ENCODE measurements at regions not wholly inside any gene's neighbourhood (a gene's known extent, or its start where the extent isn't known, plus 50 kb on each side); places are given as distances from the start of the nearest gene placed in this dataset.
"Not testable (repeated sequence)": the region's sequence is repeated elsewhere in the genome, so short reads cannot be mapped to it uniquely, and the experiment has no call there.

DNA sequence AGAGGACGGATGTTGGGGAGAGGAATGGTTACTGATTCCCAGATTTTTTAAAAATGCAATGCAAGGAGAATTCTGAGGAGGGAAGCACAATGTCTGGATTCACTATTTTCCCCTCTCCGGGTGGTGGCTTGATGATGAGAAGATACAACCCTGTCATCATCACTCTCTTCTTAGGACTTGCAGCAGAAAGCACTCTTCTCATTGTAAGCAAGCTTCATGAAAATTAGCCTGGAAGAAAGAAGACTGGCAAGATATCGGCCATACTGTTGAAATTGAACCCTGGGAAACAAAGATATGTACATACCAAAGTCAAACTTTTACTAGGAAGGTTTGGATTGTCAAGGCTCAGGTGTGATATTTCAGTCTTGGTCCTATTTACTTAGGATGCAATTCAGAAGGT is 195.7 kb downstream of the EDN1 start:
- H3K9me3 ChIP-seq (ENCODE audit: low read depth, low read length): no peaks in the 10 kb centered on the region
- peaks cover 8% of the 10 kb centered on the region for H3K4me1 ChIP-seq (ENCODE audit: insufficient read depth, low read length)
- no peaks in the 10 kb centered on the region for H3K27me3 ChIP-seq (ENCODE audit: insufficient read depth, low read length)
- no peak overlapping the region for H3K4me3 ChIP-seq (ENCODE audit: low read length)

DNA sequence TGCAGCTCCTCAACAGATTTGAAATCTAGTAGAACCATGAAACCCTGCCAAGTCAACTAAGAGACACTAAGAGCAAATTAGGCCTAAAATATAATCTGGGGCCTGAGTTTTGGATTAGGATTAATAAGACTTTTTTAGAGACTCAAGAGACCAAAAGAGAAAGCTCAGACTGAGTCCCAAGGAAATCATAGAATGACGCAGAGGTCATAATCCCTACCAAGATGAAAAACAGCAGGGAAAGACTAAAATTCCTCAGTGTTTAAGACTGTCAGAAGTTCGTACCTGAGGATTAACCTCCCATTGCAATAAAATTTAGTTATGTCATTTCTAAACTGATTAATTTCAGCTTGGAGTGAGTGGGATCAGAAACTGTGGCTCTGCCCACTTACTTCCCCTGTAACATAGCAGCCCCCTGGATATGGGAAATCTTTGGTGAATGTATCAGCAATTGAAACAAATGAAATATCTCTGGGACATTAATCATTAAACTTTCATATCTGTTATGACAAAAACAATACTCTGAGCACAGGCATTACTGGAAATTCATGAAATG is 200.3 kb downstream of the EDN1 start:
- Histone ChIP-seq H3K4me3 (ENCODE audit: low read length) (no peak overlapping the region), H3K4me1 (ENCODE audit: insufficient read depth, low read length) (no peaks in the 10 kb centered on the region), H3K27me3 (ENCODE audit: insufficient read depth, low read length) (no peaks in the 10 kb centered on the region), H3K9me3 (ENCODE audit: low read depth, low read length) (no peaks in the 10 kb centered on the region)

DNA sequence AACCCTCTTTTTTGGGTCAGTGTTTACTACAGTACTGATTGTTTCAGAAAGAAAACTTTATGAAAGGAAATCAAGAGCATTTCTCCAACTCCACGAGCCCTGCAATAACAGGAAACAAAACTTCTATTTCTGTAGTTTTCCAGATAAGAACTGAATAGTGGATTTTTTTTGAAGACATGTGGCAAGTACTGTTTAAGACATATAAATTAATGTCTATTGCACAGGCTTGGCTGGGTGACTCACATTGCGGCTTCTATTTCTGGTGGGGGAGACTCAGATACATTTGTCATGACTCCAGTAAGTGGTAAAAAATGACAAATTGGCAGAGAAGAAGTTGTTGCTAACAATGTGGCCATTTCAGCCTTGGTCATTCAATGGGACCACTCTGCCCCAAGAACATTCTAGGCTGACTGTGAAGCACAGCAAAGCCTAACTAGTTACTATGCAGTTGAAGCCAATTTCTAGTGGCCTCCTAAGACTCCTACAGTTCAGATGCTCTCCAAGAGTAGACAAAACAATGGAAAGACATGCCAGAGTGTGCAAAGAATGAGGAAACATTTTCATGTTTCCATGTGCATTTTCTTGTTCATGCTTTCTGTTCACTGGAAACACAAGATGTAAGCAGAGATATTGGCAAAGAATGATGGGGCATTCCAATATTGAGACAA is 200.9 kb downstream of the EDN1 start:
- Histone ChIP-seq H3K4me1 (ENCODE audit: insufficient read depth, low read length) (no peaks in the 10 kb centered on the region), H3K9me3 (ENCODE audit: low read depth, low read length) (no peaks in the 10 kb centered on the region), H3K4me3 (ENCODE audit: low read length) (no peak overlapping the region), H3K27me3 (ENCODE audit: insufficient read depth, low read length) (no peaks in the 10 kb centered on the region)

DNA sequence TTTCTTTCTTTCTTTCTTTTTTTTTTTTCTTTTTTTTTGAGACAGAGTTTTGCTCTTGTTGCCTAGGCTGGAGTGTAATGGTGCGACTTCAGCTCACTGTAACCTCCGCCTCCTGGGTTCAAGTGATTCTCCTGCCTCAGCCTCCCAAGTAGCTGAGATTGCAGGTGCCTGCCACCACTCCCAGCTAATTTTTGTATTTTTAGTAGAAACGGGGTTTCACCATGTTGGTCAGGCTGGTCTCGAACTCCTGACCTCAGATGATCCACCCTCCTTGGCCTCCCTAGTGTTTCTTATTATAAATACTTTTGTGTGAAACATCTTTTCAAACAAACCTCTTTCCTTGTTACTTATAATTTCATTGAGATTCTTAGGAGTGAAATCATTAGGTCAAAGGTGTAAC is 202.8 kb downstream of the EDN1 start:
- H3K9me3 ChIP-seq (ENCODE audit: low read depth, low read length); H3K4me1 ChIP-seq (ENCODE audit: insufficient read depth, low read length); H3K27me3 ChIP-seq (ENCODE audit: insufficient read depth, low read length); H3K4me3 ChIP-seq (ENCODE audit: low read length): not testable (repeated sequence)

DNA sequence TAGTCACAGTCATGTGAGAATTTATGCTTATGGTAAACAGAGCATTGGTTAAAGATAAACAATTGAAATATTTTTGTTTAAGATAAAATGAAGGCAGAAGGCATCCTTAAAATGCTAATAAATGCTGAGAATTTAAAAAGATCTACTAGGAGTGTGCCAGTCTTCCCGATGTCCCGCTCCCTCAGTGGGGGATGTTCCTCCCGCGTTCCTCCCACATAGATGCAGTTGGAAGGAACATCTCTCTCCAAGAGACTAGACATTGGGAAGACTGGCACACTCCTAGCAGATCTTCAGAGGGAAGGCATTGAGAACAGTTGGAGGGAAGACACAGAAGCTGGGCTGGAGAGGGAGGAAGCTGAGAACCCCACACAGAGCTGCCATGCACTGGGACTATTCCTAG is 203.3 kb downstream of the EDN1 start:
- Histone ChIP-seq H3K9me3 (ENCODE audit: low read depth, low read length) (no peaks in the 10 kb centered on the region), H3K4me3 (ENCODE audit: low read length) (no peak overlapping the region), H3K27me3 (ENCODE audit: insufficient read depth, low read length) (no peaks in the 10 kb centered on the region), H3K4me1 (ENCODE audit: insufficient read depth, low read length) (no peaks in the 10 kb centered on the region)

DNA sequence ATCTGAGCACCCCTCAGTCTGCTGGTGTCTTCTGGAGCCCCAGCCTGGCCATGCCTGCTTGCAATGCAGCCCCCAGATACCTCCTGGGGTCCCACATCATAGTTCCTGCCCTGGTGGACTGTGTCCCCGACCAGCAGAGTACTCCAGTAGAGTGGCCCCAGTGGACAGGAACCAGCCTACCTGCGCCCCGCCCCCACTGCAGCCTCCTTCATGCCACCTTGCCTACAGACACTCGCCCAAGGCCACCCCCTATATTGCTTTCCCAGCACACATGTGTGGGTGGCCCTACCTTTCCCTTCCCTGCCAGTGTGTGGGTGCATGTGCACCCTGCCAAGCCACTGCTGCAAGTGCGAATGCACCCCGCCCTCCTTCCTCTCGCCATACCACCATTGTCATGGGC is 204.0 kb downstream of the EDN1 start:
- no peaks in the 10 kb centered on the region for H3K9me3 ChIP-seq (ENCODE audit: low read depth, low read length)
- H3K4me3 ChIP-seq (ENCODE audit: low read length): no peak overlapping the region
- H3K4me1 ChIP-seq (ENCODE audit: insufficient read depth, low read length): no peaks in the 10 kb centered on the region
- no peaks in the 10 kb centered on the region for H3K27me3 ChIP-seq (ENCODE audit: insufficient read depth, low read length)

DNA sequence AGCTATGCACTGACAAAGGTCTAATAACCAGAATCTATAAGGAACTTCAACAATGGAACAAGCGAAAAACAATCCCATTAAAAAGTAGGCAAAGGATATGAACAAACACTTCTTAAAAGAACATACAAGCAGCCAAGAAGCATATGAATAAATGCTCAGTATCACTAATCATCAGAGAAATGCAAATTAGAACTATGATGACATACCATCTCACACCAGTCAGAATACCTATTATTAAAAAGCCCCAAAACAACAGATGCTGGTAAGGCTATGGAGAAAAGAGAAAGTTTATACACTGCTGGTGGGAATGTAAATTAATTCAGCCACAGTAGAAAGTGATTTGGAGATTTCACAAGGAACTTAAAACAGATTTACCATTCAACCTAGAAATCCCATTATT is 211.8 kb downstream of the EDN1 start:
- H3K9me3 ChIP-seq (ENCODE audit: low read depth, low read length): no peaks in the 10 kb centered on the region
- H3K4me1 ChIP-seq (ENCODE audit: insufficient read depth, low read length): no peaks in the 10 kb centered on the region
- H3K4me3 ChIP-seq (ENCODE audit: low read length): no peak overlapping the region
- H3K27me3 ChIP-seq (ENCODE audit: insufficient read depth, low read length): no peaks in the 10 kb centered on the region

DNA sequence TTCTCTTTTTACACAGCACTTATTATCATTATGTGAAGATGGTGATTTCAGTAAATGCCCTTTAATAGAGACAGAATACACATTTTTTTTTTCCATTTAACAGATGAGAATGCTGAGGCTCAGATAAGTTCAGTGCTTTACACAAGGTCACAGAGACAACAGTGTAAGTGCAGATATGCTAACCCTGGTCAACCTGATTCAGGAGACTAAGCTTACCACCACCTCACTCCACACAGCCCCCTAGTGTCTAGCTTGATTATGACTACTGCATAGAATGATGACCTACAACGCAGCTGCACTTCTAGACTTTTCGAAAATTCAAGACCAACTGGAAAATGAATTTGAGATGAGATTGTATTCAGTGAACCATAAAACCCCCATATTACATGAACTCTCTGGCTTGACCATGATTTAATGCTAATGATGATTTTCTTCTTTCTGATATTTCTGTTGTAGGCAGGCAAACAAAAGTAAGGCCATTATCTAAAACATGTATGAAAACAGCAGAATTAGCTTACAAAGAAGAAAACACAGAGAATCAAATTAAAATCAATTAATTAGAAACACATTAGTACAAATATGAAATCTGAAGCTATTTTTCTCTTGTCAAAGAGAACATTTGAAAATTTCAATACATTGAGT is 212.1 kb upstream of the PHACTR1 start:
- Histone ChIP-seq H3K9me3 (ENCODE audit: low read depth, low read length) (no peaks in the 10 kb centered on the region), H3K4me3 (ENCODE audit: low read length) (no peak overlapping the region), H3K4me1 (ENCODE audit: insufficient read depth, low read length) (no peaks in the 10 kb centered on the region), H3K27me3 (ENCODE audit: insufficient read depth, low read length) (no peaks in the 10 kb centered on the region)

DNA sequence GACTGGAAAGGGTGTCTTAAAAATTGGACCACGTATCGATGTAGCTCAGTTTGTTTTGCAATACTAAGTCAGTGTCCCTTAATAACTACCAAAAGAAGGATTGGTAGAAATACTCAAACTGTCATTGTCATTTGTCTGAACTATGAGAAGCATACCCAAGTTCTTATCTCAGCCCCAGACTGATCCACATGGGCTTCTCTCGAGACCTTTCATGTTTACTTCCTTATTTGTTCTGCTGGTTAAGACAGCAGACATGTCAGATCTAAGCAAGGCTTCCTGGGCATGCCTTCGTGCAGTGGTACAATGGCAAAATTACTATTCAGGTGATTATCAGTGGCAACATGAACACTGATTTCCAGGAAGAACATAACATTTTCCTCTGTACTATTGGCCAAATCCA is 211.1 kb upstream of the PHACTR1 start:
- no peak overlapping the region for H3K4me3 ChIP-seq (ENCODE audit: low read length)
- no peaks in the 10 kb centered on the region for H3K9me3 ChIP-seq (ENCODE audit: low read depth, low read length)
- no peaks in the 10 kb centered on the region for H3K4me1 ChIP-seq (ENCODE audit: insufficient read depth, low read length)
- no peaks in the 10 kb centered on the region for H3K27me3 ChIP-seq (ENCODE audit: insufficient read depth, low read length)

DNA sequence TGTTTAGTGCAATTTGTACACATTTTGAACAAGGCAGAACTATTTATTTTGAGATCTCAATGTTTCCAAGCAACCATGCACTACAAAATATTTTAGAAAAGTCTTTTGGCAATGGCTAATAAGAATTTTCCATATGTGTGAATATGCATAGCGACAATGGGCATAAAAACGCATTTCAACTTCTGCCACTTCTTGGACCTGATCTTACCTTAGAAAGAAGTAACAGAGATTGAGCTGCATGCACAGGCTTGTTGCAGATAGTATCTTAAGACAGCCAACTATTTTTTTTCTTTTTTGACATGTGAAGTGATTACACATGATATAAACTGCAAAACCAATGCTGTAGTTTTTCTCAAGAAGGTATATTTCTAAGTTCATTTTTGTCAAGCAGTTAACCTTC is 210.4 kb upstream of the PHACTR1 start:
- Histone ChIP-seq H3K4me3 (ENCODE audit: low read length) (no peak overlapping the region), H3K27me3 (ENCODE audit: insufficient read depth, low read length) (no peaks in the 10 kb centered on the region), H3K9me3 (ENCODE audit: low read depth, low read length) (no peaks in the 10 kb centered on the region), H3K4me1 (ENCODE audit: insufficient read depth, low read length) (no peaks in the 10 kb centered on the region)

DNA sequence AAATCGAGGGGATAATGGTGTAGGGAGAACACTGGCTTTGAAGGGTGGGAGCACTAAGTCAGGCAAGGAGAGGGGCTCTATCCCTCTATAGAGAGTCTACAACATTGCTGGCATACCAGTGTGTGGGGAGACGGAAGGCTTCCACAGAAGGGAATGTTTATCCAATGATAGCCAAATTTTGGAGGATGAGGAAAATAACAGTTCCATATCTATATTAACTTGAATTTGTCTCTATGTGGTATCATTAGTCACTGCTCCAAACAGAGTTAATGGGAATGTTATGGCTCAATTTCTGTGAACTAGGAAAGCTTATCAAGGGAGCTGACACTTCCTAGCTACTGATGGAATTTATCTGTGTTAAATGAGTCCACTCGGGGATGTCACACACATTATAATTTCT is 208.9 kb upstream of the PHACTR1 start:
- Histone ChIP-seq H3K4me3 (ENCODE audit: low read length) (no peak overlapping the region), H3K27me3 (ENCODE audit: insufficient read depth, low read length) (no peaks in the 10 kb centered on the region), H3K9me3 (ENCODE audit: low read depth, low read length) (no peaks in the 10 kb centered on the region), H3K4me1 (ENCODE audit: insufficient read depth, low read length) (no peaks in the 10 kb centered on the region)

DNA sequence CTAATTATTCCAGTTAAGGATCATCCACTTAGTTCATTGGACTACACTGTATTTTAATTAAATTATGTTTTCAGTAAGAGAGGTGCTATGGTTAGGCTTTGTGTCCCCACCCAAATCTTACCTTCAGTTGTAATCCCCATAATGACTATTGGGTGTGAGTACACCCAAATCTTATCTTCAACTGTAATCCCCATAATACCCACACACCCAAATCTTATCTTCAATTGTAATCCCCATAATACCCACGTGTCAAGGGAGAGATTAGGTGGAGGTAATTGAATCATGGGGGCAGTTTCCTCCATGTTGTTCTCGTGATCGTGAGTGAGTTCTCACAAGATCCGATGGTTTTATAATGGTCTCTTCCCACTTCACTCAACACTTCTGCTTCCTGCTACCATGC is 208.0 kb upstream of the PHACTR1 start:
- Histone ChIP-seq H3K9me3 (ENCODE audit: low read depth, low read length) (no peaks in the 10 kb centered on the region), H3K27me3 (ENCODE audit: insufficient read depth, low read length) (no peaks in the 10 kb centered on the region), H3K4me1 (ENCODE audit: insufficient read depth, low read length) (no peaks in the 10 kb centered on the region), H3K4me3 (ENCODE audit: low read length) (no peak overlapping the region)

DNA sequence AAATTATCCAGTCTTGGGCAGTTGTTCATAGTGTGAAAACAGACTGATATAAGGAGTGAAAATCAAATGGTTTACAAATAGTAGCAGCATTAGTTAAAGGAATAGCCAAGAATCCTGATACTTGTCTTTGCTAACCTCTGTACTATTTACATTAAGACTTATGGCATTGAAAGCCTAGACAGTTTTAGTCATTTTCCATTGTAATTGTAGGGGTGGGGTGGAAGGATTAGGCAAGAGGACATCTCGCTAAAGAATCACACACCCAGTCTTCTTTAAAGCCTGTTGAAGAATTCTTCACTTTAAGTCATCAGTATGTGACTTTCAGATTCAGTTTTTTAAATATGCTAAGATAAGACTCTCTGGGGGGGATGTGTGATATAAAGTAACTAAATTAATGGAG is 207.5 kb upstream of the PHACTR1 start:
- H3K9me3 ChIP-seq (ENCODE audit: low read depth, low read length): no peaks in the 10 kb centered on the region
- H3K4me3 ChIP-seq (ENCODE audit: low read length): no peak overlapping the region
- no peaks in the 10 kb centered on the region for H3K27me3 ChIP-seq (ENCODE audit: insufficient read depth, low read length)
- no peaks in the 10 kb centered on the region for H3K4me1 ChIP-seq (ENCODE audit: insufficient read depth, low read length)

DNA sequence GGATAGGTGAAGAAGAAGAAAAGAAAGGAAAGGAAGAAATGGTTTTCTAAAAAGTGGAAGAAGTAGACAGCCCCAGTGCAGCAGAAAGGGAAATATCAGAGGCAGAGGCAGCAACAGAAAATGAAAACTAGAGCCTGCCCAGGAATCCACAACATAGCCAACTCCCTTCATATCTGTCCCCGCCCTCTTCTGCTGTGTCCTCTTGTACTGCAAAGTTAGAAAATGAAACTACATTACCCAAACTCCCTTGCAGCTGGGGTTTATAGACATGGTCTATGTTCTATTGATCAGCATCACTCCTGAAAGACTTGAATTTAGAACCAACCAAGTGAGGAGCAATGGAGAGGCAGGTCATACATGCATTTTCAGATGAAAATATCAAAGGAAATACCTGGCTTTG is 200.5 kb upstream of the PHACTR1 start:
- Histone ChIP-seq H3K4me3 (ENCODE audit: low read length) (no peak overlapping the region), H3K4me1 (ENCODE audit: insufficient read depth, low read length) (no peaks in the 10 kb centered on the region), H3K27me3 (ENCODE audit: insufficient read depth, low read length) (no peaks in the 10 kb centered on the region), H3K9me3 (ENCODE audit: low read depth, low read length) (no peaks in the 10 kb centered on the region)

DNA sequence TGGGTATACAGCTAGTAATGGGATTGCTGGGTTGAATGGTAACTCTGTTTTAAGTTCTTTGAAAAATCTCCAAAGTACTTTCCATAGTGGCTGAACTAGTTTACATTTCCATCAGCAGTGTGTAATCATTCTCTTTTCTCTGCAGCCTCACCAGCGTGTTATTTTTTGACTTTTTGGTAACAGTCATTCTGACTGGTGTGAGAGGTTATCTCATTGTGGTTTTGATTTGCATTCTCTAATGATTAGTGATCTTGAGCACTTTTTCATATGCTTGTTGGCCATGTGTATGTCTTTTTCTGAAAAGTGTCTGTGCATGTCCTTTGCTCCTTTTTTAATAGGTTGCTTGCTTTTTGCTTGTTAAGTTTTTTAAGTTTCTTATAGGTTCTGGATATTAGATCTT is 194.2 kb upstream of the PHACTR1 start:
- no peaks in the 10 kb centered on the region for H3K9me3 ChIP-seq (ENCODE audit: low read depth, low read length)
- H3K4me3 ChIP-seq (ENCODE audit: low read length): no peak overlapping the region
- peaks cover 2% of the 10 kb centered on the region for H3K27me3 ChIP-seq (ENCODE audit: insufficient read depth, low read length)
- no peaks in the 10 kb centered on the region for H3K4me1 ChIP-seq (ENCODE audit: insufficient read depth, low read length)

DNA sequence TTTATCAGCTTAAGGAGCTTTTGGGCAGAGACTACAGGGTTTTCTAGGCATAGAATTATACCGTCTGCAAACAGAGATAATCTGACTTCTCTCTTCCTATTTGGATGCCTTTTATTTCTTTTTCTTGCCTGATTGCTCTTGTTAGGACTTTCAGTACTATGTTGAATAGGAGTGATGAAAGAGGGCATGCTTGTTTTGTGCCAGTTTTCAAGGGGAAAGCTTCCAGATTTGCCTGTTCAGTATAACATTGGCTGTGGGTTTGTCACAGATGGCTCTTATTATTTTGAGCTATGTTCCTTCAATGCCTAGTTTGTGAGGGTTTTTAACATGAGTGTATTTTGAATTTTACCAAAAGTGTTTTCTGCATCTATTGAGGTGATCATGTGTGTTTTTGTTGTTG is 192.8 kb upstream of the PHACTR1 start:
- H3K9me3 ChIP-seq (ENCODE audit: low read depth, low read length): no peaks in the 10 kb centered on the region
- no peaks in the 10 kb centered on the region for H3K4me1 ChIP-seq (ENCODE audit: insufficient read depth, low read length)
- no peak overlapping the region for H3K4me3 ChIP-seq (ENCODE audit: low read length)
- H3K27me3 ChIP-seq (ENCODE audit: insufficient read depth, low read length): peaks cover 2% of the 10 kb centered on the region
